CD14-positive monocyte (primary cell): ENCODE measurements at regions not wholly inside any gene's neighbourhood (a gene's known extent, or its start where the extent isn't known, plus 50 kb on each side); places are given as distances from the start of the nearest gene placed in this dataset.

Source experiments
- DNase-seq, 3 donors: peaks; one replicate each; pipeline ENCODE4 v3.0.0-alpha.2; 2011 to 2022
- H2AFZ ChIP-seq: 2 replicates; pipeline ENCODE4 v1.6.0; 2012; ENCODE audit warnings: mild to moderate bottlenecking, low read depth, low read length, inconsistent platforms; ENCODE audit not compliant: insufficient read depth, poor library complexity, severe bottlenecking
- H3K27ac ChIP-seq, 2 donors: 1 replicate in 1 of 2; 2 replicates in 1 of 2; pipeline ENCODE4 v1.5.1; 2012 to 2013; ENCODE audit warnings: low read length in 2 of 2, control low read depth in 1 of 2, inconsistent platforms in 1 of 2, low read depth in 1 of 2, mild to moderate bottlenecking in 1 of 2
- H3K27me3 ChIP-seq, 2 donors: one replicate each; pipeline versions ENCODE4 v1.6.0 to v1.6.1; 2011 to 2013; ENCODE audit warnings: low read length in 2 of 2; ENCODE audit not compliant: control insufficient read depth in 2 of 2, insufficient read depth in 2 of 2
- H3K36me3 ChIP-seq, 2 donors: replicated peaks in 1 of 2; 1 replicate in 1 of 2; 2 replicates in 1 of 2; pipeline versions ENCODE4 v1.5.1 to v1.6.1; 2012 to 2013; ENCODE audit warnings: low read length in 2 of 2, control low read depth in 1 of 2, inconsistent platforms in 1 of 2, mild to moderate bottlenecking in 1 of 2; ENCODE audit not compliant: insufficient read depth in 2 of 2, control insufficient read depth in 1 of 2
- H3K4me1 ChIP-seq, 2 donors: 1 replicate in 1 of 2; 2 replicates in 1 of 2; pipeline versions ENCODE4 v1.5.1 to v1.6.1; 2012 to 2013; ENCODE audit warnings: low read length in 2 of 2, control low read depth in 1 of 2, inconsistent platforms in 1 of 2, mild to moderate bottlenecking in 1 of 2, moderate library complexity in 1 of 2; ENCODE audit not compliant: insufficient read depth in 2 of 2, control insufficient read depth in 1 of 2
- H3K4me2 ChIP-seq: replicated peaks from 2 replicates; pipeline ENCODE3; 2012; ENCODE audit warnings: low read length, moderate library complexity, mild to moderate bottlenecking; ENCODE audit not compliant: poor library complexity, severe bottlenecking; ENCODE audit errors: extremely low read depth
- H3K4me3 ChIP-seq, 3 experiments: fragments of 200-600 bp in 1 of 3; sonication (generic) in 1 of 3; replicated peaks in 1 of 3; 1 replicate in 2 of 3; 2 replicates in 1 of 3; pipeline ENCODE4 v1.5.1; 2011 to 2013; ENCODE audit warnings: low read length in 3 of 3, mild to moderate bottlenecking in 3 of 3, control low read depth in 2 of 3, low read depth in 2 of 3, inconsistent platforms in 1 of 3, moderate library complexity in 1 of 3
- H3K79me2 ChIP-seq: 2 replicates; pipeline ENCODE4 v1.6.0; 2012; ENCODE audit warnings: mild to moderate bottlenecking, control low read depth, inconsistent platforms, low read length, moderate library complexity; ENCODE audit not compliant: insufficient read depth
- H3K9ac ChIP-seq: 2 replicates; pipeline ENCODE4 v1.6.0; 2017; ENCODE audit warnings: low read length, mild to moderate bottlenecking; ENCODE audit not compliant: insufficient read depth, poor library complexity, severe bottlenecking
- H3K9me3 ChIP-seq, 2 donors: replicated peaks in 1 of 2; 1 replicate in 1 of 2; 2 replicates in 1 of 2; pipeline versions ENCODE4 v1.5.1 to v1.6.1; 2012 to 2013; ENCODE audit warnings: low read length in 2 of 2, control low read depth in 1 of 2; ENCODE audit not compliant: control insufficient read depth in 1 of 2, insufficient read depth in 1 of 2
- H4K20me1 ChIP-seq: 2 replicates; pipeline ENCODE4 v1.6.0; 2012; ENCODE audit warnings: mild to moderate bottlenecking, low read length, control low read depth, moderate library complexity; ENCODE audit not compliant: insufficient read depth
- H3K27ac Mint-ChIP-seq, 7 donors: one replicate each; pipeline ENCODE4 v1.8.0; 2020; ENCODE audit warnings: mild to moderate bottlenecking in 7 of 7, mixed read lengths in 7 of 7, moderate library complexity in 6 of 7, inconsistent platforms in 2 of 7
- H3K27me3 Mint-ChIP-seq, 3 donors: one replicate each; pipeline ENCODE4 v1.8.0; 2021 to 2022; ENCODE audit warnings: low read depth in 3 of 3, mild to moderate bottlenecking in 3 of 3, mixed read lengths in 3 of 3, moderate library complexity in 3 of 3, inconsistent platforms in 1 of 3
- H3K36me3 Mint-ChIP-seq, 2 donors: one replicate each; pipeline ENCODE4 v1.8.0; 2020; ENCODE audit warnings: mixed read lengths in 2 of 2, inconsistent platforms in 1 of 2, mild to moderate bottlenecking in 1 of 2
- H3K4me1 Mint-ChIP-seq: one replicate; pipeline ENCODE4 v1.8.0; 2020; ENCODE audit warnings: mild to moderate bottlenecking, mixed read lengths
- H3K4me3 Mint-ChIP-seq, 2 donors: one replicate each; pipeline ENCODE4 v1.8.0; 2020; ENCODE audit warnings: mild to moderate bottlenecking in 2 of 2, mixed read lengths in 2 of 2, moderate library complexity in 1 of 2
- H3K9me3 Mint-ChIP-seq, 7 donors: one replicate each; pipeline ENCODE4 v1.8.0; 2020 to 2022; ENCODE audit warnings: mixed read lengths in 7 of 7, mild to moderate bottlenecking in 6 of 7, moderate library complexity in 6 of 7, inconsistent platforms in 2 of 7
- CTCF ChIP-seq: fragments of 200-600 bp; IDR thresholded peaks from one replicate; pipeline ENCODE4 v1.8.0; 2022; ENCODE audit warnings: antibody characterized with exemption, mild to moderate bottlenecking
- WGBS: methylation state at CpG from one replicate; pipeline ENCODE4 v1.1.5; 2013; ENCODE audit warnings: missing lambda C conversion rate; ENCODE audit not compliant: insufficient coverage; 5-methylcytosine and 5-hydroxymethylcytosine counted together
- intact Hi-C, 2 donors: fragments of 100-400 bp; cut with micrococcal nuclease; formaldehyde crosslinking; loops; one replicate each; pipeline versions ENCODE4 v1.15.0 to v1.15.1; 2023

- Mint-ChIP-seq H3K27ac (no peak overlapping the region), H3K27me3 (peaks cover 0 to 3% (median 0%) of the 10 kb centered on the region in 3 donors)
- WGBS = no CpG with 5 or more reads among the region's 2 CpGs
These were observed 1162.1 kb upstream of the SEMA6A start for GRCh38 chr5:117736698-117737097.

GRCh38 chr5:117734056-117734455 lies 1159.4 kb upstream of the SEMA6A start:
- no peak overlapping the region for H3K27ac ChIP-seq
- Mint-ChIP-seq H3K36me3 (no peaks in the 10 kb centered on the region), H3K27ac (no peak overlapping the region), H3K4me1 (no peaks in the 10 kb centered on the region), H3K4me3 (no peak overlapping the region), H3K27me3 (peaks cover 0 to 3% (median 0%) of the 10 kb centered on the region in 3 donors), H3K9me3 (peaks cover 0 to 9% (median 4%) of the 10 kb centered on the region in 7 donors)
- H3K36me3 ChIP-seq = no peaks in the 10 kb centered on the region
- H3K79me2 ChIP-seq = no peaks in the 10 kb centered on the region
- H3K27me3 ChIP-seq = no peaks in the 10 kb centered on the region
- TF ChIP-seq CTCF = no peak
- H3K9me3 ChIP-seq = peaks cover 0 to 7% of the 10 kb centered on the region in 2 donors
- intact Hi-C loops = no loop called here
- no peak overlapping the region for H3K4me3 ChIP-seq
- H3K9ac ChIP-seq = no peak overlapping the region
- no peaks in the 10 kb centered on the region for H4K20me1 ChIP-seq
- H3K4me1 ChIP-seq = no peaks in the 10 kb centered on the region
- H3K4me2 ChIP-seq = no peak overlapping the region
- no peak overlapping the region for H2AFZ ChIP-seq
- no peak for DNase-seq
- 86% methylated on average over 1 of the region's 4 CpGs for WGBS

More at GRCh38 chr5:117736698-117737097, 1162.1 kb upstream of the SEMA6A start:
- Histone ChIP-seq H3K79me2 (no peaks in the 10 kb centered on the region), H3K27me3 (no peaks in the 10 kb centered on the region), H3K27ac (no peak overlapping the region), H3K9me3 (peaks cover 0 to 5% of the 10 kb centered on the region in 2 donors), H3K4me3 (no peak overlapping the region), H3K4me1 (no peaks in the 10 kb centered on the region), H3K4me2 (no peak overlapping the region), H2AFZ (no peak overlapping the region), H3K36me3 (no peaks in the 10 kb centered on the region), H3K9ac (no peak overlapping the region), H4K20me1 (no peaks in the 10 kb centered on the region)
- intact Hi-C loops = no loop called here
- Mint-ChIP-seq H3K9me3 (peaks cover 0 to 7% (median 0%) of the 10 kb centered on the region in 7 donors), H3K4me1 (no peaks in the 10 kb centered on the region), H3K36me3 (no peaks in the 10 kb centered on the region), H3K4me3 (no peak overlapping the region)
- no peak for DNase-seq
- TF ChIP-seq CTCF = no peak
